ENCODE measurements at regions not wholly inside any gene's neighbourhood (a gene's known extent, or its start where the extent isn't known, plus 50 kb on each side); places are given as distances from the start of the nearest gene placed in this dataset.

GRCh38 chr9:107172160-107172978 is 110.7 kb upstream of the RAD23B start:
- peak; percentile 86 for DNase-seq

- DNase-seq, result no peak
Measured at GRCh38 chr9:107172979-107173347, 110.1 kb upstream of the RAD23B start.

GRCh38 chr9:107173422-107174180 is 109.5 kb upstream of the RAD23B start:
- no peak for DNase-seq

- DNase-seq, result no peak
Measured at GRCh38 chr9:107174441-107174840, 108.6 kb upstream of the RAD23B start.

- no peak for DNase-seq
Measured at GRCh38 chr9:107175041-107175440, 108.0 kb upstream of the RAD23B start.

- no peak for DNase-seq
Measured at GRCh38 chr9:107175816-107176435, 107.2 kb upstream of the RAD23B start.

- peak; percentile 79 for DNase-seq
Measured at GRCh38 chr9:107176436-107177151, 106.5 kb upstream of the RAD23B start.

GRCh38 chr9:107177243-107177839 is 105.7 kb upstream of the RAD23B start:
- DNase-seq, result no peak

- DNase-seq, result no peak
Measured at GRCh38 chr9:107177857-107178256, 105.2 kb upstream of the RAD23B start.

- no peak for DNase-seq
Measured at GRCh38 chr9:107178293-107178692, 104.8 kb upstream of the RAD23B start.

- DNase-seq, result no peak
Measured at GRCh38 chr9:107180206-107180605, 102.9 kb upstream of the RAD23B start.

GRCh38 chr9:107183176-107183575 is 99.9 kb upstream of the RAD23B start:
- DNase-seq, result no peak

GRCh38 chr9:107188376-107188775 is 94.7 kb upstream of the RAD23B start:
- DNase-seq, result no peak

- DNase-seq, result no peak
Measured at GRCh38 chr9:107190061-107190935, 92.8 kb upstream of the RAD23B start.

GRCh38 chr9:107190936-107191290 is 92.2 kb upstream of the RAD23B start:
- DNase-seq, result no peak

GRCh38 chr9:107193251-107193650 is 89.8 kb upstream of the RAD23B start:
- no peak for DNase-seq

- no peak for DNase-seq
Measured at GRCh38 chr9:107198718-107199117, 84.4 kb upstream of the RAD23B start.

GRCh38 chr9:107208121-107208520 is 75.0 kb upstream of the RAD23B start:
- no peak for DNase-seq

GRCh38 chr9:107210775-107211174 is 72.3 kb upstream of the RAD23B start:
- peak; percentile 63 for DNase-seq

- no peak for DNase-seq
Measured at GRCh38 chr9:107211284-107211923, 71.7 kb upstream of the RAD23B start.

- no peak for DNase-seq
Measured at GRCh38 chr9:107212613-107213012, 70.5 kb upstream of the RAD23B start.

All from islet precursor cell (in vitro differentiated cells).